A549 (cell line): ENCODE measurements at regions not wholly inside any gene's neighbourhood (a gene's known extent, or its start where the extent isn't known, plus 50 kb on each side); places are given as distances from the start of the nearest gene placed in this dataset.

Experiments used
- CBX8 ChIP-seq: fragments of 200-600 bp; sonication (generic); IDR thresholded peaks from 2 replicates; pipeline ENCODE4 v1.6.1; 2016
- CTCF ChIP-seq: fragments of >200 bp; sonication (Bioruptor Twin); formaldehyde crosslinking; IDR thresholded peaks from 3 replicates; pipeline ENCODE4 v1.5.1; 2016
- ESRRA ChIP-seq: fragments of 150-350 bp; IDR thresholded peaks from 2 replicates; pipeline ENCODE4 v1.6.1; 2014; ENCODE audit warnings: mild to moderate bottlenecking, low read length, borderline replicate concordance
- HEYL ChIP-seq: fragments of 250-450 bp; sonication (Bioruptor Pico); IDR thresholded peaks from 2 replicates; pipeline ENCODE4 v1.8.0; 2021; ENCODE audit warnings: mild to moderate bottlenecking, moderate library complexity
- JUNB ChIP-seq: fragments of >200 bp; sonication (Bioruptor Twin); formaldehyde crosslinking; IDR thresholded peaks from 2 replicates; pipeline ENCODE4 v1.6.1; 2016
- KDM1A ChIP-seq: fragments of 200-600 bp; sonication (generic); IDR thresholded peaks from 2 replicates; pipeline ENCODE4 v1.6.1; 2016; ENCODE audit warnings: low read depth, mild to moderate bottlenecking
- POLR2AphosphoS2 ChIP-seq: conservative IDR thresholded peaks from 2 replicates; pipeline ENCODE4 v1.6.1; 2012; ENCODE audit warnings: low read length, improper control_type of control experiment, inconsistent platforms
- RAD21 ChIP-seq, 2 experiments: fragments of >200 bp in 1 of 2; sonication (Bioruptor Twin) in 1 of 2; formaldehyde crosslinking in 1 of 2; IDR thresholded peaks in 1 of 2; conservative IDR thresholded peaks in 1 of 2; 2 replicates in 1 of 2; 3 replicates in 1 of 2; pipeline ENCODE4 v1.6.1; 2012 to 2018; ENCODE audit warnings: inconsistent platforms in 1 of 2
- RFX5 ChIP-seq: fragments of 450-650 bp; IDR thresholded peaks from 2 replicates; pipeline ENCODE4 v1.7.1; 2014; ENCODE audit warnings: antibody characterized with exemption, mild to moderate bottlenecking, moderate library complexity

- no peak for TF ChIP-seq JUNB
- TF ChIP-seq ESRRA, result no peak
- no peak for TF ChIP-seq CTCF
- no peak for TF ChIP-seq POLR2AphosphoS2
- TF ChIP-seq RAD21 (conservative IDR thresholded peaks at IDR 0.05 in 1 of 2, IDR thresholded peaks at IDR 0.05 in 1 of 2), result no peak
- no peak for TF ChIP-seq HEYL (CRISPR knock-in tag)
- TF ChIP-seq CBX8, result no peak
- TF ChIP-seq RFX5, result no peak
- TF ChIP-seq KDM1A, result no peak
Measured at GRCh38 chr21:38909929-38910328, 104.2 kb downstream of the ETS2 start.
